ENCODE measurements at regions not wholly inside any gene's neighbourhood (a gene's known extent, or its start where the extent isn't known, plus 50 kb on each side); places are given as distances from the start of the nearest gene placed in this dataset.
"Not testable (repeated sequence)": the region's sequence is repeated elsewhere in the genome, so short reads cannot be mapped to it uniquely, and the experiment has no call there.

DNA sequence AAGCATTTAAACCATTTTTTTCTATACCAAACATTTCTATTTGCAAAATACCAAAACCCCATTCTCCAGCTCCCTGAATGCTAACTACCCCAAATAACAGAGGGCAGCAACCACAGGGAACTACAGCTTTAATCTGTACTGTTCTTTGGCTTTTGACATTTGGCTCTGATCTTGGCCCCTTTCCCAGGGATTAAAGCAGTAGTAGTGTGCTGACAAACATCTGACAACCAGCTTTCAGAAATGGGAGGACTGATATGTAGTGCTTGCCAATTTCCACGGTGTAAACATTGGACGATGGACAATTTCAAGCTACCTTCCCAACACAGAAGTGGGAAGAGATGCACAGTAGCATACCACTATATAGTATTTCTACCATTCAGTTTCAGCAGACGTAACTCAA, 88.4 kb upstream of the TEAD1 start:
- DNase-seq: no peak

DNA sequence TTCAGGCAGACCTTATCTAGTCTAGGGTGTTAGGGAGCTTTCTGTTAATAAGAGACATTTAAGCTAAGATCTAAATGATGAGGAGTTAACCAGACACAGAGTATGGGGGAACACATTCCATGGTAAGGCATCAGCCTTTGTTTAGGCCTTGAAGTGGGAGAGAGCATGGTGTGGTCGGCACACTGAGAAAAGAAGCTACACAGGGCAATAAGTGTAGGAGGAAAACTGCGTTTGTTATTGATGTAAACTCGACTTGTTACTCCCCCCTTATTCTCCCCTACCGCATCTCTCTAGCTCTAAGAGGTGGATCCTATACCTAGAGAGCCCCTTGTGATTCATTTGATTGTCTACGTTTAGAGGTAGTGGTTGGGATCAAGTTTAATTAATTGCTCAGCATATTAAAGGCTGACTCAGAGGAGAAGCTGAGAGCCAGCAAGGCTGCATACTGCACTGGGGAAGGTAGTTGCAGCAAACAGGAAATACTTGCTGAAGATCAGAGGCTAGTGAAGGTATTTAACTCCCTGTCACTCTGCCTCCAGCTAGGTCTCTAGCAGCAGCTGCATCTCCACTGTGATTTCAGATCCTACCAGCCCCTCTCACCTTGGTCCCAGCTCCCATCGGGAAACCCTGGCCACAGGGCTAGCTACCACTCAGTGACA, 86.8 kb upstream of the TEAD1 start:
- no peak for DNase-seq

DNA sequence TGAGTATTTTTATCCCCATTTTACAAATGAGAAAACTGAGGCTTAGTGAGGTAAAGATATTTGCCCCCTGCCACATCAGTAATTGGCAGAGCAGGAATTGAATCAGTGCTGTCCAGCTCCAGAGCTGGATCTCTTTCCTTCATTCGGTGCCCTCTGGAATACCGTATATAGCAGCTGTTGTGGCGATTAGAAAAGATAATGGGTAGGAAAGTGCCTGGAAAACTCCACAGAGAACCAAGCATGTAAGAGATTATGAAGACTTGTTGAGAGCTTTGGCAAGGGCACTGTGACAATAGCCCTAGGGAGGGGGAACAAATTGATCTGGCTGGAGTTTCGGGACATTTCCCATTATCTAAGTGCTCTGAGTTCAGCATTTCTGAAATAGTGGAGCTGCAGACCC, 82.5 kb upstream of the TEAD1 start:
- no peak for DNase-seq

DNA sequence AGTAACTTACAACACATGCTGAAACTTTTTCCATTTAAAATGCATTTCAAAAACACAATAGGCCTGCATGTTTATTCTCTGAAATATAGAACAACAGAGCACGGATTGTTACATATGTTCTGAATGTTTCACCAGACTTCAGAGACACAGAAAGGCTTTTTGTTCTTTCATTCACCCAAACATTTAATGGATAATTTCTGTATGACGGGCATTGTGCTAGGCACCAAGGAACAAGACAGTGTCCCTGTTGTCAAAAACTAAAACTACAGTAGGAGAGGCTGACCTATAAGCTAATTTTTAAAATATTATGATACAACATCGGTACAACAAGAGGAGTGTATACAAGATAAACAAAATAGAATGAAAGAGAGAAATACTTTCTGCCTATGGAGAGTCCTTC, 81.9 kb upstream of the TEAD1 start:
- no peak for DNase-seq

GRCh38 chr11:12595089-12595847, 79.0 kb upstream of the TEAD1 start:
- DNase-seq: not testable (repeated sequence)

DNA sequence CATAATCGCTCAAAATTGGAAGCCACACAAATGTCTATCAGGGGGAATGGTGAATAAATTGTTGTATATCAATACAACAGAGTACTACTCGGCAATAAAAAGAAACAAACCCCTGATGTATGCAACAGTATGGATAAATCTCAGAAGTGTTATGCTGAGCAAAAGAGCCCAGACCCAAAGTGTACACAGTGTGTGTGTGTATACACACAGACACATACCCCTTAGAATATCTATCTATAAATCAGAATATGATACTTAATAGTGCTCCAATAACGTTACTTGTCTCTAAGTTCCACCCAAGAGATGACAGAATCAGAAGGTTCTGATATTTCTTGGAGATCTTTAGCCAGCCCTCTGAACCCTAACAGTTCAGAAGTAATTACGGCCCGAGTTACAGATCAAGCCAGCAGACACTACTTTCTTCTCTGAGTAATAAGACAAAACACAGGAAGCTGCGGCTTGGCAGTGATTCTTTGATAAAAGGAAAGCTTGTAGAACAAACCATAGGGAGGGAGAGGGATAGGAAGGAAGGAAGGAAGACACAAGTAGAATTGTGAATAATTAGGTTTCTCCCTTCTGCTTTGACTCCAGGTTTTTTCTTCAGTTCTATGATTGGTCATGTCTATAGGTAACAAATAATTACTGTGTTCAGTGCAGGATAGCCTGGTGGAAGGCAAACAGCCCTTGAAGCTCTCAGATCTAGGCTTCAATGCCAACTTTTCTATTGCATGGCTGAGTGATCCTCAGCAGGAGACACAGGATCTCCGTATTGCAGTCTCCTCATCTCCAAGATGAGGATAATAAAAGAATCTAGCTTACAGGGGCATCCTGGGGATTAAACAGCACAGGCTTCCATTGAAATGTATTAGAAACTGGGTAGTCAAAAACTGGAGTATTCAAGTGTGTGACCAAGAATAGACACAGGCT, 75.6 kb upstream of the TEAD1 start:
- peak; percentile 14 for DNase-seq

DNA sequence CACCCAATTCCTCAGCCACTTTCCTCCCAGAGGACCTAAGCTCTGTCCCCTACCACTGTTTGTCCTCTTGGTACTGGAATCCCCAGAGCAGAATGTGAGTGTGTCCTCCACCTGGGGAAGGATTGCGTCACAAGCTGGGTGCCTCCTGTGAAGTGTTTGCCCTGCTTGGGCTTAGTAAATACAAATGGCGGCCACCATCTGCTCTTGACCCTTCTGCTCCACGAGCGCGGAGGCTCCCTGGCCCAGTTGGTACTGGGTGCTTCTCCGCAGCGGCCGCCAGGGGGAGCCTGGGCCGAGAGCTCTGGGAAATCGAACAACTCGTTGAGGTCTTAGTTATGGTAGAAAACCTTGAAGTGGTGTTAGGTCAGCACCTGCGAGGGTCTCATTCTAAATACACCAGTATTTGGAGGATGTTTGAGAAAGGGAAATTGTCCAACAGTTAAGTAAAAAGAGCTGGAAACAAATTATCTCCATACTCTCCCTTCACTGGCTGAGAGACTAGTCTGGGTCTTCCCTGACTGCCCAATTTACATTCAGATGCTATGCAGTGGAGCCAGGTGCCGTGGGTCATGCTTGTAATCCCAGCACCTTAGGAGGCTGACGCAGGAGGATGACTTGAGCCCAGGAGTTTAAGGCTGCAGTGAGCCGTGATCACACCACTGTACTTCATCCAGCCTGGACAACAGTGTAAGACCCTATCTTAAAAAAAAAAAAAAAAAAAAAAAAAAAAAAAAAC, 74.6 kb upstream of the TEAD1 start:
- peak; percentile 41 for DNase-seq

- DNase-seq: no peak
These were observed 73.4 kb upstream of the TEAD1 start for GRCh38 chr11:12600829-12601228.

DNA sequence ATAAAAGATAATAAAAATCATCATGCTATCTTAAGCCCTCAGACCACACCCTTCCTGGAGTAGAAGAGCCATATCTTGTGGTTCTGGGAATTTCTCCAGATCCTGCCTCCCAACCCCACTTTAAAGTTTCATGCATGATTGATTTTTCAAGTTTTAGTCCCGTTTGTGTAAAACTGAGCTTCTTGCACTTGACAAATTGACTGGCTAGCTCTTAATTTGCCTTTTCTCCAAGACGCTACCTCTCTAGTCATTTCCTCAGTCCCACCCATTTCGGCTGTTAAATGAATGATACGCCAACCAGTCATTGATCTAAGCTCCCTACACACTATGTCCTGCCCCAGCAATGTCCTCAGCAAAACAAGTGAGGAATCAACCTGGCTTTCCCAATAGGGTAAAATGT, 71.8 kb upstream of the TEAD1 start:
- DNase-seq: no peak

DNA sequence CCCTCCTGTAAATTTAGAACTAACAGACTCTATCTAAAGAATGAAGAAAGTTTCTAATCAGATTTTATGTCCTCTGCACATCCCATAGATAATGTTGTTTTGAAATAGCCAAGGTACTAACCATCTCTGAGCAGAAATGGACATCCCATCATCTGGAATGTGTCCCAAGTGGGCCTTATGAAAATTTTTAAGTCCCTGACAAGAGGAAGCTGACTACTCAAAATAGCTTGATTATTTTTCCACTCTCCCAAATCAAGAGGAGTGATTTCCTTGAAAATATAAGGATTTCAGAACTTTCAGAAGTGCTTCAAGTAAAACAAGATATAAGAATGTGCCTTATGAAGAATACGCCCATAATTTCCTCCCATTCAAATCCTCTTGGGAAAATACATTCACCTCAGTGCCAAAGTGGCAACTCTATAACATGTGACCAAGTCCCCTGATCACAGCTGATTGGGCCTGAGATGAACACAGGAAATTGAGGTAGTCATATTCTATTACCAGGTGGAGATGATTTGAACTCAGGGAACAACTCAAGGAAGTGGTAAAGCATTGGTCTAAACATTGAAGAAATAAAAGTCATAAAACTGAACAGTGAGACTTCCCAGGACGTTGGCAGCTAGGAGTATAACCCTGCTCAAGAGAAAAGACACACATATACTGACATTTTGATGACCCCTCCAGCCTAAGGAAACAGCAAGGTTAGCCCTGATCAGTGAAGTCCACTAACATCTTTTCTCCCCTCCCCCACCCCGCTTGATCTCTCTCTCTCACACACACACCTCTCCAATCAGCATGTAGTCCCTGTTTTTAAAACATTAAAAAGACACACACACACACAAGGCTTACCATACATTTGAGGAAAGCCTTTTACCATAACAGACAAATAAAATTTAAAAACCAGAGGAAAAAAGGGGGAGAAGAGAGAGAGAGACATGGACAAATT, 70.8 kb upstream of the TEAD1 start:
- DNase-seq: no peak

- DNase-seq: no peak
These were observed 69.6 kb upstream of the TEAD1 start for GRCh38 chr11:12604557-12605153.

DNA sequence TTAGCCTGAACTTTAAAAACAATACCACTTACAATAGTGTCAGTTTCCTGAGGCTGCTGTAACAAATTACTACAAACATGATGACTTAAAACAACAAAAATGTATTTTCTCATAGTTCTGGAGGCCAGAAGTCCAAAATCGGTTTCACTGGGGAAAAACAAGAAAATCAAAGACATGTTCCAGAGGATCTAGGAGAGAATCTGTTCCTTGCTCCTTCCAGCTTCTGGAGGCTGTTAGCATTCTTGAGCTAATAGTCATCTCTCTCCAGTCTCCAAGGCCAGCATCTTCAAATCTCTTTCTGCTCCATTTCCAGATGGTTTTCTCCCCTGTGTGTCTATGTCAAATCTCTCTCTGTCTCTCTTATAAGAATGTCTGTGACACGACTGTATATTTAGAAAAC, 67.6 kb upstream of the TEAD1 start:
- DNase-seq: no peak

DNA sequence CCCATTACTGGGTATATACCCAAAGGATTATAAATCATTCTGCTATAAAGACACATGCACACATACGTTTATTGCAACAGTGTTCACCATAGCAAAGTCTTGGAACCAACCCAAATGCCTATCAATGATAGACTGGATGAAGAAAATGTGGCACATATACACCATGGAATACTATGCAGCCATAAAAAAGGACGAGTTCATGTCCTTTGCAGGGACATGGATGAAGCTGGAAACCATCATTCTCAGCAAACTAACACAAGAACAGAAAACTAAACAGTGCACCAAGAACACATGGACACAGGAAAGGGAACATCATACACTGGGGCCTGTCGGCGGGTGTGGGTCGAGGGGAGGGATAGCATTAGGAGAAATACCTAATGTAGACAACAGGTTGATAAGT, 65.5 kb upstream of the TEAD1 start:
- DNase-seq: not testable (repeated sequence)

GRCh38 chr11:12611352-12611751, 62.9 kb upstream of the TEAD1 start:
- DNase-seq: no peak

GRCh38 chr11:12617632-12618031, 56.6 kb upstream of the TEAD1 start:
- no peak for DNase-seq

GRCh38 chr11:12618743-12619540, 55.3 kb upstream of the TEAD1 start:
- DNase-seq: no peak

- DNase-seq: no peak
These were observed 50.4 kb upstream of the TEAD1 start for GRCh38 chr11:12623869-12624268.

All from OCI-M1 (cell line).